Karpas-422 (cell line): ENCODE measurements at regions not wholly inside any gene's neighbourhood (a gene's known extent, or its start where the extent isn't known, plus 50 kb on each side); places are given as distances from the start of the nearest gene placed in this dataset.

Experiments used
- DNase-seq: peaks from one replicate; pipeline ENCODE4 v3.0.0-alpha.2; 2015
- H2AFZ ChIP-seq: fragments of 200-600 bp; sonication (generic); 2 replicates; pipeline ENCODE4 v1.6.1; 2014; ENCODE audit warnings: antibody characterized with exemption, low read length, mixed read lengths
- H3K27ac ChIP-seq: fragments of 200-600 bp; sonication (generic); 2 replicates; pipeline ENCODE4 v1.5.1; 2014; ENCODE audit warnings: mild to moderate bottlenecking, low read length, moderate library complexity
- H3K27me3 ChIP-seq: fragments of 200-600 bp; sonication (generic); 2 replicates; pipeline ENCODE4 v1.6.1; 2014; ENCODE audit warnings: low read length, mixed read lengths
- H3K36me3 ChIP-seq: fragments of 200-600 bp; sonication (generic); 2 replicates; pipeline ENCODE4 v1.6.1; 2014; ENCODE audit warnings: low read length, mixed read lengths; ENCODE audit not compliant: insufficient read depth
- H3K4me1 ChIP-seq: fragments of 200-600 bp; sonication (generic); 2 replicates; pipeline ENCODE4 v1.6.1; 2014; ENCODE audit warnings: mild to moderate bottlenecking, low read length, mixed read lengths
- H3K4me2 ChIP-seq: fragments of 200-600 bp; sonication (generic); 2 replicates; pipeline ENCODE4 v1.6.1; 2014; ENCODE audit warnings: low read length, low read depth, mild to moderate bottlenecking; ENCODE audit not compliant: poor library complexity, severe bottlenecking
- H3K4me3 ChIP-seq: fragments of 200-600 bp; sonication (generic); 2 replicates; pipeline ENCODE4 v1.5.1; 2014; ENCODE audit warnings: mild to moderate bottlenecking, antibody characterized with exemption, low read length, mixed read lengths
- H3K79me2 ChIP-seq: fragments of 200-600 bp; sonication (generic); 2 replicates; pipeline ENCODE4 v1.6.1; 2014; ENCODE audit warnings: mild to moderate bottlenecking, low read length, mixed read lengths
- H3K9ac ChIP-seq: fragments of 200-600 bp; sonication (generic); 2 replicates; pipeline ENCODE4 v1.6.0; 2014; ENCODE audit warnings: low read length
- H3K9me2 ChIP-seq: fragments of 200-600 bp; sonication (generic), shearing (Covaris generic); replicated peaks from 2 replicates; pipeline ENCODE4 v1.6.0; 2014; ENCODE audit warnings: mild to moderate bottlenecking, low read length, moderate library complexity; ENCODE audit not compliant: insufficient read depth
- H3K9me3 ChIP-seq: fragments of 300-700, 200-600 bp; sonication (generic); 2 replicates; pipeline ENCODE4 v1.6.1; 2014; ENCODE audit warnings: low read length, mixed read lengths
- H4K20me1 ChIP-seq: fragments of 200-600 bp; sonication (generic); 2 replicates; pipeline ENCODE4 v1.6.1; 2014; ENCODE audit warnings: mild to moderate bottlenecking, antibody characterized with exemption, low read length, low read depth; ENCODE audit not compliant: insufficient read depth

GRCh38 chr7:124295289-124295688, 262.4 kb upstream of the TMEM229A start:
- no peaks in the 10 kb centered on the region for H3K36me3 ChIP-seq
- no peak overlapping the region for H3K27ac ChIP-seq
- DNase-seq: no peak
- H3K79me2 ChIP-seq: no peaks in the 10 kb centered on the region
- H4K20me1 ChIP-seq: no peaks in the 10 kb centered on the region
- no peaks in the 10 kb centered on the region for H3K9me2 ChIP-seq
- H3K9ac ChIP-seq: no peak overlapping the region
- H3K4me2 ChIP-seq: no peak overlapping the region
- no peak overlapping the region for H2AFZ ChIP-seq
- H3K4me1 ChIP-seq: no peaks in the 10 kb centered on the region
- peaks cover 25% of the 10 kb centered on the region for H3K9me3 ChIP-seq
- no peaks in the 10 kb centered on the region for H3K27me3 ChIP-seq
- no peak overlapping the region for H3K4me3 ChIP-seq

DNA sequence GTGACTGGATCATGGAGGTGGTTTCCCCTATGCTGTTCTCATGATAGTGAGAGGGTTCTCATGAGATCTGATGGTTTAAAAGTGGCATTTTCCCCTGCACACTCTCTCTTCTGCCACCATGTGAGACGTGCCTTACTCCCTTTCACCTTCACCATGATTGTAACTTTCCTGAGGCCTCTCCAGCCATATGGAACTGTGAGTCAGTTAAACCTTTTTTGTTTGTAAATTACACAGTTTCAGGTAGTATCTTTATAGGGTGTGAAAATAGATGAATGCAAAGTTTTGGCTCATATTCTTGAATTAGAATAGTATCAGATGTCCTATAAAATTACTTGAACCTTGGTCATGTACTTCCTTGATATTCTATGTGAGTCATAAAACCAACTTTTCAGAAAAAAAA, 252.1 kb upstream of the TMEM229A start:
- Histone ChIP-seq H3K27me3 (no peaks in the 10 kb centered on the region), H3K4me1 (no peaks in the 10 kb centered on the region), H3K36me3 (no peaks in the 10 kb centered on the region), H2AFZ (no peak overlapping the region), H3K9me3 (no peaks in the 10 kb centered on the region), H3K27ac (no peak overlapping the region), H3K9me2 (no peaks in the 10 kb centered on the region; the same call in 1 of the 2 replicates), H3K9ac (no peak overlapping the region), H3K4me2 (no peak overlapping the region), H3K4me3 (no peak overlapping the region), H3K79me2 (no peaks in the 10 kb centered on the region), H4K20me1 (no peaks in the 10 kb centered on the region)
- no peak for DNase-seq

- H2AFZ ChIP-seq: no peak overlapping the region
Measured at GRCh38 chr7:124276005-124276622, 243.2 kb upstream of the TMEM229A start.

DNA sequence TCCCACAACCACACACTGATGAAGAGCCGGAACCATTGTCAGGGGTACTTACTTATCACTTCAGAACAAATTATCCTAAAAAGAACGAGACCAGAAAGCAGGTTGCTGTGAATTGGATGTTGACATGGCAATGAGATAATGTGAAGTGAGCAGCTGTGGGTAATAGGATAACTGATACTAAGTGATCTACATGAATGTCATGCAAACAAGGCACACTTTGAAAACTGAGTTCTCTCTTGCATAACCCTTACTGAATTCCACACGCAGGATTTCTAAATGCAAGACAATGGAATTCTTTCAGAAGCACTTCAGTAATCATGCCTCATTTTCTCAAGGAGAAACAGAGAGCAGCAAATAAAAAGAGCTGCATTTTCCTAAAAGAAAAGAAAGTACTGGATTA, 242.5 kb upstream of the TMEM229A start:
- Histone ChIP-seq H3K79me2 (no peaks in the 10 kb centered on the region), H3K9ac (no peak overlapping the region), H2AFZ (no peak overlapping the region), H3K4me2 (no peak overlapping the region), H3K9me3 (no peaks in the 10 kb centered on the region), H3K4me1 (no peaks in the 10 kb centered on the region), H3K9me2 (no peaks in the 10 kb centered on the region), H4K20me1 (no peaks in the 10 kb centered on the region), H3K4me3 (no peak overlapping the region), H3K27ac (no peak overlapping the region), H3K36me3 (no peaks in the 10 kb centered on the region), H3K27me3 (no peaks in the 10 kb centered on the region)
- no peak for DNase-seq

More at GRCh38 chr7:124276005-124276622, 243.2 kb upstream of the TMEM229A start:
- Histone ChIP-seq H3K27me3 (no peaks in the 10 kb centered on the region), H3K9ac (no peak overlapping the region), H3K4me1 (no peaks in the 10 kb centered on the region), H3K4me2 (no peak overlapping the region), H3K4me3 (no peak overlapping the region), H4K20me1 (no peaks in the 10 kb centered on the region), H3K9me2 (no peaks in the 10 kb centered on the region), H3K36me3 (no peaks in the 10 kb centered on the region), H3K79me2 (no peaks in the 10 kb centered on the region), H3K9me3 (no peaks in the 10 kb centered on the region), H3K27ac (no peak overlapping the region)
- peak; percentile 83 for DNase-seq

DNA sequence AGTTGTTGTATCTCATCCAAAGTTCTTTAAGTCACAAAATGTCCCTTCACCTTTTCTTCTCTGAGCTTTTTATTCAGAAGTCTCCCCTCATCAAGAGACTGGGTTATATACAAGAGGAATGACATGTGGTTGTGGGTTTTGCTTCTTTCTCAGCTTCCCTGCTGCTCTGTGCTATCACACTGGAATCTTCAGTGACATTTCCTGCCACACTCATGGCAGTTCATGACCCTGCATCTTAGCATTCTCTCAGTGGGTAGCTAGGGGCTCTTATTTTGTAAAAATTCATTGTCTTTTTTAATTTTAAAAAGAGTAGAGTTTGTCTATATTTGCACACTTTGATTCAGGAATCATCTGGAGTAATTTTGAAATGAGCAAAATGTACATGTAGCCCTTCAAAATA, 236.9 kb upstream of the TMEM229A start:
- H3K4me3 ChIP-seq: no peak overlapping the region
- H3K27ac ChIP-seq: no peak overlapping the region
- H3K4me1 ChIP-seq: no peaks in the 10 kb centered on the region
- H3K27me3 ChIP-seq: no peaks in the 10 kb centered on the region
- no peaks in the 10 kb centered on the region for H3K36me3 ChIP-seq
- H2AFZ ChIP-seq: no peak overlapping the region
- no peaks in the 10 kb centered on the region for H3K9me2 ChIP-seq
- no peaks in the 10 kb centered on the region for H3K79me2 ChIP-seq
- no peak overlapping the region for H3K9ac ChIP-seq
- no peak overlapping the region for H3K4me2 ChIP-seq
- no peaks in the 10 kb centered on the region for H4K20me1 ChIP-seq
- no peak for DNase-seq
- no peaks in the 10 kb centered on the region for H3K9me3 ChIP-seq

GRCh38 chr7:124267154-124267553, 234.3 kb upstream of the TMEM229A start:
- Histone ChIP-seq H3K27me3 (no peaks in the 10 kb centered on the region), H3K9ac (no peak overlapping the region), H3K4me3 (no peak overlapping the region), H3K9me3 (no peaks in the 10 kb centered on the region), H3K9me2 (no peaks in the 10 kb centered on the region), H3K4me2 (no peak overlapping the region), H3K79me2 (no peaks in the 10 kb centered on the region), H4K20me1 (no peaks in the 10 kb centered on the region), H3K4me1 (no peaks in the 10 kb centered on the region), H3K27ac (no peak overlapping the region), H2AFZ (no peak overlapping the region), H3K36me3 (no peaks in the 10 kb centered on the region)
- DNase-seq: no peak

- H3K36me3 ChIP-seq: no peaks in the 10 kb centered on the region
- H3K4me3 ChIP-seq: no peak overlapping the region
- H3K9ac ChIP-seq: no peak overlapping the region
- no peak overlapping the region for H3K4me2 ChIP-seq
- H3K27ac ChIP-seq: no peak overlapping the region
- H3K9me3 ChIP-seq: no peaks in the 10 kb centered on the region
- H3K79me2 ChIP-seq: no peaks in the 10 kb centered on the region
- no peaks in the 10 kb centered on the region; the same call in 1 of the 2 replicates for H3K27me3 ChIP-seq
- H3K9me2 ChIP-seq: no peaks in the 10 kb centered on the region
- H3K4me1 ChIP-seq: no peaks in the 10 kb centered on the region
- no peak for DNase-seq
- no peak overlapping the region for H2AFZ ChIP-seq
- no peaks in the 10 kb centered on the region for H4K20me1 ChIP-seq
Measured at GRCh38 chr7:124263232-124263827, 230.5 kb upstream of the TMEM229A start.

- H3K27ac ChIP-seq: no peak overlapping the region
- no peak overlapping the region for H2AFZ ChIP-seq
- no peak for DNase-seq
- H3K9me3 ChIP-seq: no peaks in the 10 kb centered on the region
- no peaks in the 10 kb centered on the region for H4K20me1 ChIP-seq
- H3K36me3 ChIP-seq: no peaks in the 10 kb centered on the region
- H3K4me3 ChIP-seq: no peak overlapping the region
- H3K4me1 ChIP-seq: no peaks in the 10 kb centered on the region
- no peaks in the 10 kb centered on the region for H3K9me2 ChIP-seq
- H3K79me2 ChIP-seq: no peaks in the 10 kb centered on the region
- no peak overlapping the region for H3K4me2 ChIP-seq
- H3K27me3 ChIP-seq: no peaks in the 10 kb centered on the region; the same call in 1 of the 2 replicates
- no peak overlapping the region for H3K9ac ChIP-seq
Measured at GRCh38 chr7:124261710-124262109, 228.8 kb upstream of the TMEM229A start.
